ENCODE measurements at regions not wholly inside any gene's neighbourhood (a gene's known extent, or its start where the extent isn't known, plus 50 kb on each side); places are given as distances from the start of the nearest gene placed in this dataset.
"Not testable (repeated sequence)": the region's sequence is repeated elsewhere in the genome, so short reads cannot be mapped to it uniquely, and the experiment has no call there.

GRCh38 chr3:69649120-69650065 lies 89.9 kb upstream of the MITF start:
- DNase-seq (ENCODE audit: low spot score): no peak
- intact Hi-C loops (cut with DNase I): no loop called here
- no peak for ATAC-seq

GRCh38 chr3:69648126-69648525 lies 91.1 kb upstream of the MITF start:
- DNase-seq (ENCODE audit: low spot score): no peak
- intact Hi-C loops (cut with DNase I): no loop called here
- no peak for ATAC-seq

- ATAC-seq (no peak), DNase-seq (ENCODE audit: low spot score) (no peak)
- intact Hi-C loops (cut with DNase I): no loop called here
Measured at GRCh38 chr3:69647511-69648110, 91.7 kb upstream of the MITF start.

GRCh38 chr3:69647081-69647480 lies 92.2 kb upstream of the MITF start:
- DNase-seq (ENCODE audit: low spot score): no peak
- no peak for ATAC-seq
- intact Hi-C loops (cut with DNase I): no loop called here

DNA sequence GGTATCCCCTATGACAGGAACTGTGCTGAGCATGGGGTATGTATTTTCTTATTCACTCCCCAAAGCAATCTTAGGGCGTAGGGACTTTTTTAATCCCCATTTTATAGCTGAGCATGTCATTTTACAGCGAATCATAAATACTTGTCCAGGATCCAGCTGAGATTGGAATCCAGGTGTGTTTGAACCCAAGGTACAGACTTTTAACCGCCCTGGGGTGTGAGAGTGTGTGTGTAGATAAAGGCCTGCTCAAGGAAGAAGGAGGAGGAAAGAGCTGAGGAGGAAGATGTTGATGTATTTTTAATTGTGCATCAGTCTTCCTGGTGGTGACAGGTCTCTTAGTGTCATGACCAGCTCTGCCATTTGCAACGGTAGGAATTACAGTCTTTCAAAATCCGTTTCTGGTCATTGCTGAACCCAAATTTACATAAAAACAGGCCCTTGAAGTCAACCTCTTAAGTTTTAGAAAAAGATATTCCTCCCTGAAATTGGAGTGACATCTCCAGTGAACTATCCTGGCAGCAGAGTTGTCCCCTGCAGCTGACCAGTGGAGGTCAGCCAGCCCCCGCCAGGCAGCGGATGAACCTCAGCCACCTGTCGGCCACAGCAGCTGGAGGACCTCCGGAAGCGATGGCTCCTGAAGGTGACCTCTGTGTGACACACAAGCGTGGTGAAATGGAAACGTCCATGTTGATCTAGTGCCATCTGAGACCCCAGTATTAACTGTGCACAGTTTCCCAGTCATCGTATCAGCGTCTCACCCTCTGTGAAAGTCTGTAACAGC lies 92.8 kb upstream of the MITF start:
- intact Hi-C loops (cut with DNase I): no loop called here
- ATAC-seq: no peak
- no peak for DNase-seq (ENCODE audit: low spot score)

- ATAC-seq: no peak
- intact Hi-C loops (cut with DNase I): no loop called here
Measured at GRCh38 chr3:69642606-69643005, 96.7 kb upstream of the MITF start.

DNA sequence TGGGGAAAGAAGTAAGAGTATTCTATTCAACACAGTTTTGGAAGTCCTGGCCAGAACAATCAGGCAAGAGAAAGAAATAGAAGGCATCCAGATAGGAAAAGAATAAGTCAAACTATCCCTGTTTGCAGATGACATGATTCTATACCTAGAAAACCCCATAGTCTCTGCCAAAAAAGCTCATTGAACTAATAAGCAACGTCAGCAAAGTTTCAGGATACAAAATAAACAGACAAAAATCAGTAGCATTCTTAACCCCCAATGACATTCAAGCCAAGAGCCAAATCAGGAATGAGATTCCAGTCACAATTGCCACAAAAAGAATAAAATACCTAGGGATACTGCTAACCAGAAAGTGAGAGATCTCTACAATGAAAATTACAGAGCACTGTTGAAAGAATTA lies 99.4 kb upstream of the MITF start:
- intact Hi-C loops (cut with DNase I): no loop called here
- DNase-seq (ENCODE audit: low spot score): no peak
- ATAC-seq: no peak

More at GRCh38 chr3:69642606-69643005, 96.7 kb upstream of the MITF start:
- no peak for DNase-seq (ENCODE audit: low spot score)

DNA sequence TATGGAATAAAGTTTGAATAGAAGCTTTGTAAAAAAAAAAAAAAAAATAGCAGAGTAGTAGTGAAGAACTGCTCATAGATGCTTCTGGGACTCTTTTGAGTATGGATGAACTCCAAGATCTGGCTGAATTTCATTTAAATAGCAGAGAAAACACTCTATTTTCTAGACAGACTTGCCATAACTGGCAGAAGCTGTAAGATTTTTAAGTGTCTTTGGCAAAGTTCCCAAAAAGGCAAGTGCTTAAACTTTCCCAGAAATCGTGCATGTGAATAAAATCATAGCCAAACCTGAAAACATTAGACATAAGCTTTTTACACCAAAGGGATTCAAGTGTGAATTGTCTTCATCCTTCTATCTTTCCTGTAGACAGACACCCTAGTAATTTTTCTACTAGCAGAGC lies 110.3 kb upstream of the MITF start:
- intact Hi-C loops (cut with DNase I): no loop called here
- DNase-seq (ENCODE audit: low spot score) (no peak), ATAC-seq (no peak)

DNA sequence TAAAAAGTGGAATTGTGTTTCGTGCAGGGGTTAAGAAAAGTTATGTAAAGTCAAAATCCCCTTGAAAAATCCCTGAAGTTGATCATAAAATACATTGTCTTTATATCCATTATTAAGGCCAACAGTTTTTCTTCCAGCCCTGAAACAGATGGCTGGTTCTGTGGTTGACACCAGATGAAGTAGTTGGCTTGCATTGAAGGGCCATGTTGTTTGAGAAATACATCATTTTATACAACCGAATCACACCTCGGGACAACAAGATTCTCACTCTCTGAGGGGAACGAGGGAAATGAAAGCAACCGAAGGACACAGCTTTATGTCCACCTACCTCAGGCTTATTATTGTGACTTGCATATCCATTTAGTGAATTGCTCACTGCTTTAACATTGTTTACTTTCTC lies 126.0 kb upstream of the MITF start:
- intact Hi-C loops (cut with DNase I): no loop called here
- ATAC-seq: no peak

DNA sequence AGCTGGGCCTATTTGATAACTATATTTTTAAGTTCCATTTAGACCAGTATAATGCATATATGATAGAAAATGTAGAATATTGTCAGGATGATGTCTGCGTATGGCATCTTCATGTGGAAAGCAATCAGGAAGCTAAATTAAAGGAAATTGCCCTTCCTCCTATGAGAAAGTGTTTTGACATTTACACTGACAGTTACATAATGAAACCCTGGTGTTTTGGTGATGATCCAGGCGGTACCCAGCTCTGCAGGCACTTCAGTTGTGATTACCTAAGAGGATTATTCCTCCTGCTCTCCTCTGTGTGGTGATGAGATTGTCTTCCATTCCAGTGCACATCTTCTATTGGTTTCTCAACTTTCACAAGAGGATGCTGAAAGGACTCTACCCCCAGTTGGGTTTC lies 126.5 kb upstream of the MITF start:
- DNase-seq (ENCODE audit: low spot score): no peak
- ATAC-seq: no peak
- intact Hi-C loops (cut with DNase I): no loop called here

More for the DNA sequence above, 126.0 kb upstream of the MITF start:
- DNase-seq (ENCODE audit: low spot score): no peak

- DNase-seq (ENCODE audit: low spot score); intact Hi-C loops (cut with DNase I); ATAC-seq: not testable (repeated sequence)
Measured at GRCh38 chr3:69609566-69609965, 129.7 kb upstream of the MITF start.

DNA sequence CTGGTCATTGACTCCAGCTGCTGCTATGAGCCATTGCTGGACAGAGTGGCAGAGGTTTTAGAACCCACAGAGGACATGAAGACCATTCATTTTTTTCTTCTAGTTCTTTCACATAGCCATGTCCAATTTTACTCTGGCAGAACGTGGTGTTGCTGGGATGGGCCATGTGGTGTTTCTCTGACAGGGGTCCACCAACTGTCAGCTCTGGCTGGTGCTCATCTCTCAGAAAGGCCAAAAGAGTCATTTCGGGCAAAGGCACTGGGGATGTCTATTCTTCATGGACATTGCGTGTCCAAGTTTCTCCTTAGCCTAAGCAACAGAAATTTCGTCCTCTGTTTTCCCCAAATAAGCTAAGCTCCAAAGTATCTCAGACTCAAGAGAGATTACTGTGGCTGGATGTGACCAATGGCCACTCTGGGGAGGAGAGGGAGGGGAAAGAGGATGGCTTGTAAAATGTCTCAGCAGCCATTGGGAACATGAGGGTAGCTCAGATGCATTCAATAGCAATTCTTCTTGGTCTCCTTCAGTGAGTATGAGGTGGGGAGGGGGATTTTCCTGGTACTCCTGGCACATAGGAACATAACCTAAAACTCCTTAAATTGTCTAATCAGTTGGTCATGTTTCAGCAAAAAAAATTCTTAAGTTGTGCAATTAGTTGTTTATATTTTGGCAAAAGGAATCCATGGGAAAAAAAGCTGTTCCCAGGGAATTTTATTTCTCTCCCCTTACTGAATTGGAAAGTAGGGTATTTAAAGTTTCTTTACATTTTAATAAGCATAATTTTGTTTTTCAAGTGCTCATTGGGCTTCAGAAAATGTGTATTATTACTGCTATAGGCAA lies 131.6 kb upstream of the MITF start:
- DNase-seq (ENCODE audit: low spot score) (no peak), ATAC-seq (no peak)
- intact Hi-C loops (cut with DNase I): no loop called here

DNA sequence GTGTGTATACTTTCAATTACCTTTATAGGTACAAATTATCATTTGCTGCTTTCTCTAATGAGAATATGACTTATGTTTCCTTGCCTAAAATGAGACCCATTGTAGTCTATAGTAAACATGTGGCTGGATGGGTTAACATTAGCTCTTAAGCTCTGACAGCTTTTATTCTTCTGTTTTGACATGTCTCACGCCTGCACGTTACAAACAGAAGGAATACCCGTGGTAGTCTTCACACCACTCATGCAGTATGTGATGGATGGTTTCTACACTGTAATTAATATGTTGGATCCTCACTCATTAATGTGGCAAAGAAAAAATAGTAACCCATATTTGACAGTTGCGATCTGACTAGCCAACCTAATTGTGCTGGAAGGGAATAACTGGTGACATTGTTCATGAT lies 133.4 kb upstream of the MITF start:
- ATAC-seq: no peak
- intact Hi-C loops (cut with DNase I): no loop called here
- DNase-seq (ENCODE audit: low spot score): no peak

DNA sequence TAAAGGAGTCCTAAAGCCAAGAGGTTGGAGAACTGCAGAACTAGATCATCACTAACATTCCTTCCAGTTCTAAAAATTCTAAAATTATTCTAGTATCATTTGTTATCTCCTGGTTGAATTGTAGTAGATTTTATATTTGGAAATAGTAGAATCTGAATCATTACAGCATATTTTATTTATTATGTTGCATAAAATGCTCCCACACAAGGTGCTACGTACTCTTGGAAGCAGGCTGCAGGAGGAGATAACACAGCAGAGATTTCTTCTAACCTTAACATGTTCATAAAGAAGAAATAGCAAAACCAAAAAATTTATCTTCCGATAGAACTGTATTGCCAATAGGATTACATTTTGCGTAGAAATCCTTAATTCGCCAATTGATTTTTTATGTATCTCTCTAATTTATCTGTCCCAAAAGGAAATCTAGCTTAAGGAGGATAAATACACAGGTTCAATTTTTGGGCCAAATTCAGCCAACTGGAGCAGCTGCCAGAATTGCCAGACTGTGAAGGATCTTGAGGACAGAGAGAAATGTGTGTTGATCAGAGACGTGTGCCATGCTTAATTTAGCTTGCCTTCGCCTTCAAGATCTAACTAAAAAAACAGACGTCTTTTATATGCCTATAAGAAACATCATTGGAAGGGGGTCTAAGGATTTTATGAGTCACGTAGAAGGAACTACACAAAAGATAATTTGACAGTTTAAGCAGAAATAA lies 134.4 kb upstream of the MITF start:
- ATAC-seq (no peak), DNase-seq (ENCODE audit: low spot score) (no peak)
- intact Hi-C loops (cut with DNase I): no loop called here

- DNase-seq (ENCODE audit: low spot score) (no peak), ATAC-seq (no peak)
- intact Hi-C loops (cut with DNase I): no loop called here
Measured at GRCh38 chr3:69602112-69602511, 137.2 kb upstream of the MITF start.

DNA sequence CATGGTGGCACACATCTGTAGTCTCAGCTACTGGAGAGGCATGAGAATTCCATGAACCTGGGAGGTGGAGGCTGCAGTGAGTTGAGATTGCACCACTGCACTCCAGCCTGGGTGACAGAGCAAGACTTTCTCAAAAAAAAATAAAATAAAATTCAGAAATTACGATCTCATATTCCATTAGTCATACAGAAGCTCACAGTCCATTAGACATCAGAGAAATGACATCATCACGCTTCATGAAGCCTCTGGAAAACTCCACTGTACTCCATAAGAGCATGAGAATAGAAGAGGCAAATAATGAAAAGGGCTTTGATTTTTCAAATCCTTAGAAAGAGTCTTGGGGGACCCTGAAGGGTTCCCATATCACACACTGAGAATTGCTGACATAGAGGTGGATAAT lies 145.0 kb upstream of the MITF start:
- intact Hi-C loops (cut with DNase I): no loop called here
- DNase-seq (ENCODE audit: low spot score) (no peak), ATAC-seq (no peak)

DNA sequence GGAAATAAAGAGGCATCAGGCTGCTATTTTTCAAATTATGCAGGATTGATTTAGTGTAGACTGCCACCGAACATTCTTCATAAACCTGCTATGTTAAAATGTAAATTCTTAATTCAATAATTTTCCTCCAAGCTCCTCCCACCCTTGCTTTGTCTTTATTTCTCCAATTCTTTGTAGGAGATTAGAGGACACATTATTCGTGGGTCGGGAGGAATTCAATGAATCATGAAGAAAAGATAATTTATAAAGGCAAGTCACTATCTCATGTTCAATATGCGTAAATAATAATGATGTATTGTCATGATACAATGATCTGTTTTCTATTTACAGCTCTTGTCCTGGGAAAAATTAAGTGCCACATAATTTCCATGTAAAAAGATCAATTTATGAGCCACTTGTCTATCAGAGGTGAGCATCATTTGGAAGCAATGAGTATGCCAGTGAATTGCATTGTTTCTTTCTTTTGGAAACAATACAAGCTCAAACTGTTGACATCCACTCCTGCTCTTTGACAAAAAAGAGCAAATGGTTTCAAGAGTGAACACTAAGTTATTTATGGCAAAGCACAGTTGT lies 148.0 kb upstream of the MITF start:
- intact Hi-C loops (cut with DNase I): no loop called here
- no peak for DNase-seq (ENCODE audit: low spot score)

GRCh38 chr3:69590111-69590510 lies 149.2 kb upstream of the MITF start:
- no peak for DNase-seq (ENCODE audit: low spot score)
- no peak for ATAC-seq
- intact Hi-C loops (cut with DNase I): no loop called here

More for the DNA sequence above, 148.0 kb upstream of the MITF start:
- no peak for ATAC-seq
